ENCODE measurements at regions not wholly inside any gene's neighbourhood (a gene's known extent, or its start where the extent isn't known, plus 50 kb on each side); places are given as distances from the start of the nearest gene placed in this dataset.

GRCh38 chr4:163598028-163598427, 103.5 kb downstream of the TMA16 start:
- TF ChIP-seq MXI1 (conservative IDR thresholded peaks at IDR 0.05; ENCODE audit: poor library complexity, severe bottlenecking) (no peak), TAF1 (IDR thresholded peaks at IDR 0.05; ENCODE audit: low read depth) (no peak), EZH2 (IDR thresholded peaks at IDR 0.05; ENCODE audit: borderline replicate concordance, insufficient read depth, low read length, poor library complexity, severe bottlenecking) (no peak), POLR2AphosphoS5 (IDR thresholded peaks at IDR 0.05) (no peak), REST (IDR thresholded peaks at IDR 0.05; ENCODE audit: borderline replicate concordance) (no peak), SMC3 (conservative IDR thresholded peaks at IDR 0.05; ENCODE audit: poor library complexity) (no peak), RAD21 (conservative IDR thresholded peaks at IDR 0.05) (no peak), CTCF (IDR thresholded peaks at IDR 0.05; ENCODE audit: poor library complexity, severe bottlenecking) (no peak), EP300 (conservative IDR thresholded peaks at IDR 0.05; ENCODE audit: poor library complexity, severe bottlenecking) (no peak)
- Histone ChIP-seq H3K4me2 (ENCODE audit: low read length) (no peak overlapping the region), H4K20me1 (ENCODE audit: insufficient read depth) (no peaks in the 10 kb centered on the region), H3K9me2 (ENCODE audit: insufficient read depth, low read length) (no peaks in the 10 kb centered on the region), H3K27ac (ENCODE audit: low read length) (no peak overlapping the region), H3K9me3 (ENCODE audit: low read length) (no peaks in the 10 kb centered on the region), H3K9ac (ENCODE audit: low read length) (no peak overlapping the region), H3K4me3 (ENCODE audit: low read length) (no peak overlapping the region), H2AFZ (ENCODE audit: low read depth, low read length) (no peak overlapping the region), H3K27me3 (ENCODE audit: insufficient read depth, low read depth, low read length) (no peaks in the 10 kb centered on the region), H3F3A (ENCODE audit: insufficient read depth, low read length, poor library complexity, severe bottlenecking) (no peaks in the 10 kb centered on the region), H3K79me2 (replicated peaks; ENCODE audit: insufficient read depth, low read length) (no peaks in the 10 kb centered on the region), H3K36me3 (ENCODE audit: insufficient read depth, low read length) (no peaks in the 10 kb centered on the region)

GRCh38 chr4:163598489-163598888, 104.0 kb downstream of the TMA16 start:
- no peak overlapping the region for H3K4me2 ChIP-seq (ENCODE audit: low read length)
- no peaks in the 10 kb centered on the region for H4K20me1 ChIP-seq (ENCODE audit: insufficient read depth)
- H3K9me3 ChIP-seq (ENCODE audit: low read length), result no peaks in the 10 kb centered on the region
- no peaks in the 10 kb centered on the region for H3K79me2 ChIP-seq (replicated peaks; ENCODE audit: insufficient read depth, low read length)
- H3K4me3 ChIP-seq (ENCODE audit: low read length), result no peak overlapping the region
- H3K27me3 ChIP-seq (ENCODE audit: insufficient read depth, low read depth, low read length), result no peaks in the 10 kb centered on the region
- no peak overlapping the region for H2AFZ ChIP-seq (ENCODE audit: low read depth, low read length)
- no peaks in the 10 kb centered on the region for H3K9me2 ChIP-seq (ENCODE audit: insufficient read depth, low read length)
- no peaks in the 10 kb centered on the region for H3F3A ChIP-seq (ENCODE audit: insufficient read depth, low read length, poor library complexity, severe bottlenecking)
- H3K36me3 ChIP-seq (ENCODE audit: insufficient read depth, low read length), result no peaks in the 10 kb centered on the region
- TF ChIP-seq EP300 (conservative IDR thresholded peaks at IDR 0.05; ENCODE audit: poor library complexity, severe bottlenecking), result no peak
- TF ChIP-seq MXI1 (conservative IDR thresholded peaks at IDR 0.05; ENCODE audit: poor library complexity, severe bottlenecking), result no peak
- no peak for TF ChIP-seq RAD21 (conservative IDR thresholded peaks at IDR 0.05)
- no peak for TF ChIP-seq REST (IDR thresholded peaks at IDR 0.05; ENCODE audit: borderline replicate concordance)
- no peak for TF ChIP-seq SMC3 (conservative IDR thresholded peaks at IDR 0.05; ENCODE audit: poor library complexity)
- no peak for TF ChIP-seq POLR2AphosphoS5 (IDR thresholded peaks at IDR 0.05)
- no peak for TF ChIP-seq CTCF (IDR thresholded peaks at IDR 0.05; ENCODE audit: poor library complexity, severe bottlenecking)
- no peak for TF ChIP-seq EZH2 (IDR thresholded peaks at IDR 0.05; ENCODE audit: borderline replicate concordance, insufficient read depth, low read length, poor library complexity, severe bottlenecking)
- no peak for TF ChIP-seq TAF1 (IDR thresholded peaks at IDR 0.05; ENCODE audit: low read depth)
- no peak overlapping the region for H3K27ac ChIP-seq (ENCODE audit: low read length)
- no peak overlapping the region for H3K9ac ChIP-seq (ENCODE audit: low read length)
